ENCODE measurements at regions not wholly inside any gene's neighbourhood (a gene's known extent, or its start where the extent isn't known, plus 50 kb on each side); places are given as distances from the start of the nearest gene placed in this dataset.
A peak's percentile ranks its signal among the peaks of the same experiment; 100 is the strongest.

GRCh38 chr3:99419116-99419515, 219.3 kb upstream of the COL8A1 start:
- Histone ChIP-seq H3K27me3 (no peaks in the 10 kb centered on the region), H3K27ac (peak overlapping the region in 2 of 11 experiments; percentile 44 to 58; a peak in 3 of 22 replicates), H3K4me2 (peak overlapping the region in 2 of 11 experiments; percentile 52 to 58; a peak in 4 of 22 replicates), H3K4me3 (no peak overlapping the region), H3K36me3 (no peaks in the 10 kb centered on the region), H3K9me3 (replicated peaks in 1 of 11) (peaks cover 0 to 5% (median 0%) of the 10 kb centered on the region in 11 experiments; a peak in 2 of 22 replicates), H3K4me1 (peaks cover 0 to 25% (median 0%) of the 10 kb centered on the region in 10 experiments; a peak in 4 of 20 replicates), H3K9ac (no peak overlapping the region; a peak in 1 of 22 replicates), H4K20me1 (no peaks in the 10 kb centered on the region)
- TF ChIP-seq Cebpa-rat (IDR thresholded peaks at IDR 0.05) = no peak

- Histone ChIP-seq H3K27me3 (no peaks in the 10 kb centered on the region), H4K20me1 (no peaks in the 10 kb centered on the region), H3K9me3 (replicated peaks in 1 of 11) (peaks cover 0 to 5% (median 0%) of the 10 kb centered on the region in 11 experiments; a peak in 2 of 22 replicates), H3K36me3 (no peaks in the 10 kb centered on the region), H3K27ac (peak overlapping the region in 2 of 11 experiments; percentile 44 to 58; a peak in 3 of 22 replicates), H3K4me1 (peaks cover 0 to 25% (median 0%) of the 10 kb centered on the region in 10 experiments; a peak in 4 of 20 replicates), H3K9ac (no peak overlapping the region; a peak in 1 of 22 replicates), H3K4me2 (peak overlapping the region in 2 of 11 experiments; percentile 52 to 58; a peak in 4 of 22 replicates), H3K4me3 (no peak overlapping the region)
- TF ChIP-seq Cebpa-rat (IDR thresholded peaks at IDR 0.05) = no peak
Observed at GRCh38 chr3:99418709-99419108, 219.7 kb upstream of the COL8A1 start.

DNA sequence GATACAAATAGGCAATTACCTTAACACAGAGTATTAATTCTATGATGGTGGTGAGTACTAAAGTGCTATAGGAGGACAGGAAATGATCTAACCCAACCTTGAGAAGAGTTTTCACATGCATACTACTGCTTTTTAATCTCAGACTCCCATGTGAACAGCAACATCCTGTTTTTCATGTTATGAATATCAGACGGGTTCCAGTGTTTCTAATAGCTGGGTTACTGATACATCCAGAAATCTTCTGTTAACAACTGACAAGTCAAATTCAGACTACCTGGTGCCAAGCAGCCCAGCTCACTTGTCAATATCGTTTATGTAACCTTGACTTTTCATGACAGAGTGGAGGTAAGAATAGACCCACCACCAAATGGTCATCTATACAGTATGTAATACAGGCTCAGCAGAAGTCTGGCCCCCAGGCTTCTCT, 220.2 kb upstream of the COL8A1 start:
- H3K4me1 ChIP-seq = peaks cover 0 to 25% (median 0%) of the 10 kb centered on the region in 10 experiments; a peak in 4 of 20 replicates
- H4K20me1 ChIP-seq = no peaks in the 10 kb centered on the region
- no peaks in the 10 kb centered on the region for H3K36me3 ChIP-seq
- no peak overlapping the region for H3K9ac ChIP-seq
- no peak overlapping the region for H3K4me3 ChIP-seq
- H3K4me2 ChIP-seq = peak overlapping the region in 2 of 11 experiments; percentile 52 to 58; a peak in 4 of 22 replicates
- no peak for TF ChIP-seq Cebpa-rat (IDR thresholded peaks at IDR 0.05)
- no peaks in the 10 kb centered on the region for H3K27me3 ChIP-seq
- H3K27ac ChIP-seq = peak overlapping the region in 2 of 11 experiments; percentile 44 to 58; a peak in 3 of 22 replicates
- peaks cover 0 to 5% (median 0%) of the 10 kb centered on the region in 11 experiments; a peak in 2 of 22 replicates for H3K9me3 ChIP-seq (replicated peaks in 1 of 11)

DNA sequence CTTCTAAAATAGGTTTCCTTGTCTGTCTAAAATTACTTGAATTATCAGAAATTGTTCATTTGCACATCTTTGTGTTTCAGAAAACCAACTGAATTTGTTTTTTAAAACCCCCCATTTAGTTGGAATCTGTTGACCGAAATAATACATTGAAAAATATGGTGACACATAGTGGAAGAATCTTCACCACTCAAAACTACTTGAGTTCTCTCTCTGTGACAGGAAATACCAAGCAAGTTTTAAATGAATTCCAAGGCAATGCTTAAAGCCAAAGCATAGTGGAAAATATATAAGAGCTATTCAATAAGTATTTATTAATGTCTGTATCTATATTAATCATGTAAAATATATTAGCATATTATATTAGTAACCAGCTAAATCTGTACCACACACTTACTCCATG, 224.9 kb upstream of the COL8A1 start:
- Histone ChIP-seq H3K4me2 (no peak overlapping the region), H3K4me3 (no peak overlapping the region), H3K4me1 (peaks cover 0 to 13% (median 0%) of the 10 kb centered on the region in 10 experiments; a peak in 5 of 20 replicates), H3K36me3 (no peaks in the 10 kb centered on the region), H4K20me1 (no peaks in the 10 kb centered on the region), H3K9ac (no peak overlapping the region), H3K9me3 (replicated peaks in 1 of 11) (no peaks in the 10 kb centered on the region), H3K27ac (no peak overlapping the region), H3K27me3 (no peaks in the 10 kb centered on the region)
- TF ChIP-seq Cebpa-rat (IDR thresholded peaks at IDR 0.05) = no peak

- no peak for TF ChIP-seq Cebpa-rat (IDR thresholded peaks at IDR 0.05)
- Histone ChIP-seq H3K4me3 (no peak overlapping the region), H3K4me1 (peaks cover 0 to 5% (median 0%) of the 10 kb centered on the region in 10 experiments; a peak in 2 of 20 replicates), H4K20me1 (no peaks in the 10 kb centered on the region), H3K36me3 (no peaks in the 10 kb centered on the region), H3K27me3 (no peaks in the 10 kb centered on the region), H3K27ac (no peak overlapping the region), H3K9ac (no peak overlapping the region), H3K9me3 (replicated peaks in 1 of 11) (no peaks in the 10 kb centered on the region), H3K4me2 (no peak overlapping the region)
Observed at GRCh38 chr3:99410789-99411311, 227.5 kb upstream of the COL8A1 start.

DNA sequence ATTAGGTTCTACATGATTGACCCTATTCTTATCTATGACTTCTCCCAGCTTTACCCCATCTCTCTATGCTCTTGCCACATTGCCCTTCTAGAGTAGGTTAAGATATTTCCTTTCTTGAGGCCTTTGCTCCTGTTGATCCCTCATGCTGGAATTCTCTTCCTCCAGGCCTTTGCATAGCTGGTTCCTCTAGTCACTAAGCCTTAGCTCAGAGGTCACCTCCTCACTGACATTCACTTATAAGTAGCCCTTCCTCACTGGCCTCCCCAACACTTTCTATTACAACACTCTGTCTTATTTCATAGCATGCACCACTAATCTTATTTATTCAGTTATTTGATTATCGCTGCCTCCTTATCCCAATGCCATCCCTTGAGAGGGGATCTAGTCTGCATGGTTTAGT, 228.4 kb upstream of the COL8A1 start:
- H3K4me3 ChIP-seq = no peak overlapping the region
- no peak for TF ChIP-seq Cebpa-rat (IDR thresholded peaks at IDR 0.05)
- no peaks in the 10 kb centered on the region for H3K9me3 ChIP-seq (replicated peaks in 1 of 11)
- no peak overlapping the region for H3K27ac ChIP-seq
- H3K4me2 ChIP-seq = no peak overlapping the region
- H3K4me1 ChIP-seq = peaks cover 0 to 5% (median 0%) of the 10 kb centered on the region in 10 experiments; a peak in 2 of 20 replicates
- no peak overlapping the region for H3K9ac ChIP-seq
- no peaks in the 10 kb centered on the region for H3K36me3 ChIP-seq
- H4K20me1 ChIP-seq = no peaks in the 10 kb centered on the region
- H3K27me3 ChIP-seq = no peaks in the 10 kb centered on the region

GRCh38 chr3:99407257-99407656, 231.1 kb upstream of the COL8A1 start:
- TF ChIP-seq Cebpa-rat (IDR thresholded peaks at IDR 0.05) = no peak

GRCh38 chr3:99402755-99403154, 235.6 kb upstream of the COL8A1 start:
- no peak overlapping the region for H3K4me2 ChIP-seq

More at GRCh38 chr3:99407257-99407656, 231.1 kb upstream of the COL8A1 start:
- Histone ChIP-seq H3K9me3 (replicated peaks in 1 of 11) (no peaks in the 10 kb centered on the region), H4K20me1 (no peaks in the 10 kb centered on the region), H3K4me1 (peaks cover 0 to 5% (median 0%) of the 10 kb centered on the region in 10 experiments; a peak in 2 of 20 replicates), H3K4me3 (no peak overlapping the region), H3K9ac (no peak overlapping the region), H3K4me2 (no peak overlapping the region), H3K27ac (no peak overlapping the region), H3K27me3 (no peaks in the 10 kb centered on the region), H3K36me3 (no peaks in the 10 kb centered on the region)

GRCh38 chr3:99400352-99400751, 238.0 kb upstream of the COL8A1 start:
- no peak for TF ChIP-seq Cebpa-rat (IDR thresholded peaks at IDR 0.05)
- Histone ChIP-seq H3K9me3 (replicated peaks in 1 of 11) (peaks cover 19 to 34% (median 30%) of the 10 kb centered on the region in 11 experiments), H3K4me3 (no peak overlapping the region), H3K27ac (no peak overlapping the region), H3K27me3 (no peaks in the 10 kb centered on the region), H3K36me3 (no peaks in the 10 kb centered on the region; a peak in 1 of 22 replicates), H3K9ac (no peak overlapping the region), H4K20me1 (no peaks in the 10 kb centered on the region), H3K4me2 (no peak overlapping the region), H3K4me1 (no peaks in the 10 kb centered on the region)

More at GRCh38 chr3:99402755-99403154, 235.6 kb upstream of the COL8A1 start:
- TF ChIP-seq Cebpa-rat (IDR thresholded peaks at IDR 0.05) = no peak
- Histone ChIP-seq H4K20me1 (no peaks in the 10 kb centered on the region), H3K9ac (no peak overlapping the region), H3K27me3 (no peaks in the 10 kb centered on the region), H3K27ac (no peak overlapping the region), H3K4me3 (no peak overlapping the region), H3K4me1 (no peaks in the 10 kb centered on the region), H3K9me3 (replicated peaks in 1 of 11) (peaks cover 18 to 25% (median 22%) of the 10 kb centered on the region in 11 experiments), H3K36me3 (no peaks in the 10 kb centered on the region; a peak in 1 of 22 replicates)
